ENCODE measurements at regions not wholly inside any gene's neighbourhood (a gene's known extent, or its start where the extent isn't known, plus 50 kb on each side); places are given as distances from the start of the nearest gene placed in this dataset.

- H3K9me2 ChIP-seq, result no peaks in the 10 kb centered on the region
- H3K27me3 ChIP-seq (ENCODE audit: insufficient read depth), result no peaks in the 10 kb centered on the region; the same call in 1 of the 2 replicates
- no peak overlapping the region for H3K9ac ChIP-seq
- POLR2A ChIA-PET, result no interaction called here
- no peaks in the 10 kb centered on the region for H3K36me3 ChIP-seq (replicated peaks in 1 of 2; ENCODE audit: control insufficient read depth in 1 of 2, insufficient read depth in 2 of 2, low read length in 1 of 2)
- no peak overlapping the region for H2AFZ ChIP-seq (ENCODE audit: low read depth)
- peaks cover 0 to 17% of the 10 kb centered on the region in 2 experiments; a peak in 2 of 4 replicates for H3K4me1 ChIP-seq (ENCODE audit: control insufficient read depth in 1 of 2, insufficient read depth in 2 of 2, low read depth in 1 of 2, low read length in 1 of 2)
- H3K79me2 ChIP-seq (ENCODE audit: insufficient read depth), result no peaks in the 10 kb centered on the region
- WGBS (ENCODE audit: low lambda C conversion rate), result 67% methylated on average over 1 of the region's 3 CpGs
- H4K20me1 ChIP-seq (ENCODE audit: insufficient read depth), result no peaks in the 10 kb centered on the region
- CTCF ChIA-PET, result interaction anchor here (1.2 to 6.4 kb wide), 3 partner anchors 11 to 662 kb away, joined by 3 to 34 read pairs (median 4); no protein-coding TSS in a partner anchor
- no peaks in the 10 kb centered on the region for H3K9me3 ChIP-seq
- no peak overlapping the region for H3K4me2 ChIP-seq
- no peak for DNase-seq
- TF ChIP-seq MEF2A (IDR thresholded peaks at IDR 0.05; ENCODE audit: borderline replicate concordance, low read depth) (no peak), POLR2AphosphoS5 (IDR thresholded peaks at IDR 0.05; ENCODE audit: low read depth, low read length) (no peak), FOSL2 (IDR thresholded peaks at IDR 0.05; ENCODE audit: borderline replicate concordance, low read depth) (no peak), TEAD4 (IDR thresholded peaks at IDR 0.05; ENCODE audit: borderline replicate concordance, insufficient read depth) (no peak), EP300 (IDR thresholded peaks at IDR 0.05; ENCODE audit: borderline replicate concordance in 1 of 2, low read depth in 1 of 2, low read length in 1 of 2) (no peak), CTCF (IDR thresholded peaks at IDR 0.05) (no peak), SIN3A (IDR thresholded peaks at IDR 0.05; ENCODE audit: borderline replicate concordance, low read depth, low read length) (no peak), TAF1 (IDR thresholded peaks at IDR 0.05; ENCODE audit: borderline replicate concordance, low read depth, low read length) (no peak), RFX5 (IDR thresholded peaks at IDR 0.05; ENCODE audit: low read length) (no peak), GATA2 (CRISPR knock-in tag; IDR thresholded peaks at IDR 0.05) (no peak), FOXJ3 (CRISPR knock-in tag; IDR thresholded peaks at IDR 0.05) (no peak), REST (IDR thresholded peaks at IDR 0.05; ENCODE audit: low read depth, low read length) (no peak), USF2 (IDR thresholded peaks at IDR 0.05; ENCODE audit: borderline replicate concordance, low read depth, low read length) (no peak)
- H3K4me3 ChIP-seq (ENCODE audit: low read depth in 2 of 2, low read length in 1 of 2), result no peak overlapping the region
- no peaks in the 10 kb centered on the region for H3F3A ChIP-seq (replicated peaks; ENCODE audit: insufficient read depth)
- no peak overlapping the region; a peak in 1 of 4 replicates for H3K27ac ChIP-seq (ENCODE audit: low read depth in 2 of 2, low read length in 1 of 2)
Measured at GRCh38 chr10:58963723-58964124, 212.7 kb upstream of the PHYHIPL start.
